ENCODE measurements at regions not wholly inside any gene's neighbourhood (a gene's known extent, or its start where the extent isn't known, plus 50 kb on each side); places are given as distances from the start of the nearest gene placed in this dataset.

DNA sequence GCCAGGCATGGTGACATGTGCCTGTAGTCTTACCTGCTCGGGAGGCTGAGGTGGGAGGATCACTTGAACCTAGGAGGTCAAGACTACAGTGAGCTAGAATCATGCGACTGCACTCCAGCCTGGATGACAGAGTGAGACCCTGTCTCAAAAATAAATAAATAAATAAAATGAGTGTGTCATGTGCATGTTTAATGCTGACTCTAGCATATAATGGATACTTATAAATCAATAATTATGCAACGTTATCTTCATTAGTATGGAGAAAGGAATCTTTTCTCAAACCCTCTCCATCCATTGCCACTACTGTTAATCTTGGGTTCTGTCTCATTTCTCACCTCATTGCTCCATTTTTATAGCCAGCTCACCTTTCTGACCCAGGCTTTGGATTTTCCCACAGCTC is 189.5 kb upstream of the RPL34 start:
- TF ChIP-seq EZH2 (optimal IDR thresholded peaks at IDR 0.05; ENCODE audit: low read depth, low read length) (no peak), CTCF (IDR thresholded peaks at IDR 0.05; ENCODE audit: low read length) (no peak)

Measured in MM.1S (cell line).